HEK293 (cell line): ENCODE measurements at regions not wholly inside any gene's neighbourhood (a gene's known extent, or its start where the extent isn't known, plus 50 kb on each side); places are given as distances from the start of the nearest gene placed in this dataset.

ENCODE experiments used
- CTCF ChIP-seq: fragments of 450-650 bp; formaldehyde crosslinking; IDR thresholded peaks from 2 replicates; pipeline ENCODE4 v1.5.1; 2016; ENCODE audit warnings: missing biosample characterization, missing genetic modification characterization
- KLF16 ChIP-seq: fragments of 450-650 bp; formaldehyde crosslinking; IDR thresholded peaks from 2 replicates; pipeline ENCODE4 v1.5.1; 2017; ENCODE audit warnings: missing biosample characterization, missing genetic modification characterization
- ZFP3 ChIP-seq: fragments of 450-650 bp; formaldehyde crosslinking; IDR thresholded peaks from 2 replicates; pipeline ENCODE4 v1.5.1; 2016; ENCODE audit warnings: low read depth, missing biosample characterization, missing genetic modification characterization
- ZNF274 ChIP-seq, 2 experiments: fragments of 200-500 bp in 1 of 2; fragments of 450-650 bp in 1 of 2; sonication (Bioruptor generic) in 1 of 2; formaldehyde crosslinking in 1 of 2; IDR thresholded peaks; 2 replicates each; pipeline versions ENCODE4 v1.5.1 to v1.6.1; 2014 to 2016; ENCODE audit warnings: borderline replicate concordance in 1 of 2, inconsistent platforms in 1 of 2, low read length in 1 of 2, missing biosample characterization in 1 of 2, missing genetic modification characterization in 1 of 2
- ZNF558 ChIP-seq: fragments of 450-650 bp; formaldehyde crosslinking; IDR thresholded peaks from 2 replicates; pipeline ENCODE4 v1.5.1; 2016; ENCODE audit warnings: missing biosample characterization, missing genetic modification characterization
- ZNF624 ChIP-seq: fragments of 450-650 bp; formaldehyde crosslinking; IDR thresholded peaks from 2 replicates; pipeline ENCODE4 v1.5.1; 2017; ENCODE audit warnings: missing biosample characterization, missing genetic modification characterization
- ZNF692 ChIP-seq: fragments of 450-650 bp; formaldehyde crosslinking; IDR thresholded peaks from 2 replicates; pipeline ENCODE4 v1.5.1; 2016; ENCODE audit warnings: missing biosample characterization, missing genetic modification characterization

GRCh38 chr4:125849869-125850268, 535.1 kb downstream of the FAT4 start:
- TF ChIP-seq CTCF (tag by site-specific recombination) = no peak
- TF ChIP-seq ZNF558 (tag by site-specific recombination) = no peak
- TF ChIP-seq ZFP3 (tag by site-specific recombination) = no peak
- no peak for TF ChIP-seq ZNF624
- TF ChIP-seq ZNF692 (tag by site-specific recombination) = no peak
- TF ChIP-seq ZNF274 (IDR thresholded peaks at IDR 0.05; ENCODE audit: low read length) = no peak
- no peak for TF ChIP-seq ZNF274 (tag by site-specific recombination; IDR thresholded peaks at IDR 0.05; ENCODE audit: borderline replicate concordance)
- TF ChIP-seq KLF16 (tag by site-specific recombination) = no peak
